ENCODE measurements at regions not wholly inside any gene's neighbourhood (a gene's known extent, or its start where the extent isn't known, plus 50 kb on each side); places are given as distances from the start of the nearest gene placed in this dataset.
"Not testable (repeated sequence)": the region's sequence is repeated elsewhere in the genome, so short reads cannot be mapped to it uniquely, and the experiment has no call there.

DNA sequence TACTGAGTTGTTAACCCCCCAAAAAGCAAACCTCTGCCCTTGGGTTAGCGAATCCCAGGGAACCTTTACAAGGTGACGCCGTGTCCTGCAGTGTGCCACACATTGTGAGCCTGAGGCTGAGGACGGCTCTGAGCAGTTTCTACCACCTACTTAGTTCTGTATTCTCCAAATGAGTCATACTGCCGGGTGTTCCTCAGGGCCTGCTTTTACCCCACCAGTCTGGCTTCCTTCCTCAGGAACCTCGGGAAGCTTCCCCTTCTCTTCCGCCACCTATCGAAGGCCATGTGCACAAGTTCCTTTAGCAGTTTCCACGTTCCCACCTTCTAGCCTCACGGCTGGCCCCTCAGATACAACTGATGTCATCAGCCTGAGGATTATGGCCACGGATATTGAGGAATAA lies 384.0 kb upstream of the TPM1 start:
- Histone ChIP-seq H3K27me3 (ENCODE audit: control insufficient read depth in 1 of 2, insufficient read depth in 2 of 2, low read length in 2 of 2) (no peaks in the 10 kb centered on the region), H3K27ac (ENCODE audit: low read length) (no peak overlapping the region), H3K36me3 (ENCODE audit: control insufficient read depth in 2 of 2, insufficient read depth in 2 of 2, low read length in 2 of 2) (peaks cover 14 to 19% of the 10 kb centered on the region in 2 donors), H3K9me3 (ENCODE audit: control insufficient read depth in 2 of 2, low read length in 2 of 2) (no peaks in the 10 kb centered on the region), H3K4me1 (ENCODE audit: control insufficient read depth, insufficient read depth, low read length) (no peaks in the 10 kb centered on the region), H3K9ac (ENCODE audit: low read length in 2 of 2) (no peak overlapping the region), H3K4me3 (ENCODE audit: low read length in 2 of 2) (no peak overlapping the region)

DNA sequence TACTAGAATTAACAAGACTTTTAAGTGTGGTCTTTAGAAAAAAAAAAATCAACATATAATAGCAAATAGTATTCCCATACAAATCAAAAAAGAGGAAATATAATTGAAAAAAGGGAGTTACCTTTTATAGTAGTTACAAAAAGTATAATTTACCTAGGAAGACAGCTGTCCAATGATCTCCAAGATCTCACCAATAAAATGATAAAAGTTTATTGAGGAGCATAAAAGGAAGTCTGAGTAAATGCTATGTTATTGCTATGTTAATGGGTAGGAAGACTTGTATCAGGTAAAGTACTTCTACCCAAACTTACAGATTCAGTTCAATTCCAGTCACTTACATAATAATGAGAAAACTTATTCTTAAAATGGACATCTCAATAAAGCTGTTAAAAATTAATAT lies 379.0 kb upstream of the TPM1 start:
- H3K27me3 ChIP-seq (ENCODE audit: control insufficient read depth in 1 of 2, insufficient read depth in 2 of 2, low read length in 2 of 2), result no peaks in the 10 kb centered on the region

GRCh38 chr15:62665449-62665848 lies 377.1 kb upstream of the TPM1 start:
- Histone ChIP-seq H3K9ac (ENCODE audit: low read length in 2 of 2) (no peak overlapping the region), H3K27me3 (ENCODE audit: control insufficient read depth in 1 of 2, insufficient read depth in 2 of 2, low read length in 2 of 2) (no peaks in the 10 kb centered on the region), H3K9me3 (ENCODE audit: control insufficient read depth in 2 of 2, low read length in 2 of 2) (no peaks in the 10 kb centered on the region), H3K4me1 (ENCODE audit: control insufficient read depth, insufficient read depth, low read length) (no peaks in the 10 kb centered on the region), H3K4me3 (ENCODE audit: low read length in 2 of 2) (no peak overlapping the region), H3K36me3 (ENCODE audit: control insufficient read depth in 2 of 2, insufficient read depth in 2 of 2, low read length in 2 of 2) (peaks cover 0 to 2% of the 10 kb centered on the region in 2 donors), H3K27ac (ENCODE audit: low read length) (no peak overlapping the region)

More for the DNA sequence above, 379.0 kb upstream of the TPM1 start:
- H3K4me3 ChIP-seq (ENCODE audit: low read length in 2 of 2), result no peak overlapping the region
- H3K4me1 ChIP-seq (ENCODE audit: control insufficient read depth, insufficient read depth, low read length), result no peaks in the 10 kb centered on the region
- no peak overlapping the region for H3K9ac ChIP-seq (ENCODE audit: low read length in 2 of 2)
- no peaks in the 10 kb centered on the region for H3K9me3 ChIP-seq (ENCODE audit: control insufficient read depth in 2 of 2, low read length in 2 of 2)
- H3K27ac ChIP-seq (ENCODE audit: low read length), result no peak overlapping the region
- H3K36me3 ChIP-seq (ENCODE audit: control insufficient read depth in 2 of 2, insufficient read depth in 2 of 2, low read length in 2 of 2), result peaks cover 2 to 8% of the 10 kb centered on the region in 2 donors

GRCh38 chr15:62666046-62666445 lies 376.5 kb upstream of the TPM1 start:
- H3K9ac ChIP-seq (ENCODE audit: low read length in 2 of 2), result no peak overlapping the region
- no peaks in the 10 kb centered on the region for H3K9me3 ChIP-seq (ENCODE audit: control insufficient read depth in 2 of 2, low read length in 2 of 2)
- H3K4me3 ChIP-seq (ENCODE audit: low read length in 2 of 2), result no peak overlapping the region
- no peak overlapping the region for H3K27ac ChIP-seq (ENCODE audit: low read length)
- H3K27me3 ChIP-seq (ENCODE audit: control insufficient read depth in 1 of 2, insufficient read depth in 2 of 2, low read length in 2 of 2), result no peaks in the 10 kb centered on the region
- H3K36me3 ChIP-seq (ENCODE audit: control insufficient read depth in 2 of 2, insufficient read depth in 2 of 2, low read length in 2 of 2), result peaks cover 2 to 3% of the 10 kb centered on the region in 2 donors
- H3K4me1 ChIP-seq (ENCODE audit: control insufficient read depth, insufficient read depth, low read length), result no peaks in the 10 kb centered on the region

- Histone ChIP-seq H3K9ac (ENCODE audit: low read length in 2 of 2) (no peak overlapping the region), H3K27me3 (ENCODE audit: control insufficient read depth in 1 of 2, insufficient read depth in 2 of 2, low read length in 2 of 2) (no peaks in the 10 kb centered on the region), H3K9me3 (ENCODE audit: control insufficient read depth in 2 of 2, low read length in 2 of 2) (no peaks in the 10 kb centered on the region), H3K4me3 (ENCODE audit: low read length in 2 of 2) (no peak overlapping the region), H3K27ac (ENCODE audit: low read length) (no peak overlapping the region), H3K36me3 (ENCODE audit: control insufficient read depth in 2 of 2, insufficient read depth in 2 of 2, low read length in 2 of 2) (peaks cover 3 to 15% of the 10 kb centered on the region in 2 donors), H3K4me1 (ENCODE audit: control insufficient read depth, insufficient read depth, low read length) (no peaks in the 10 kb centered on the region)
Observed at GRCh38 chr15:62672268-62672667, 370.3 kb upstream of the TPM1 start.

DNA sequence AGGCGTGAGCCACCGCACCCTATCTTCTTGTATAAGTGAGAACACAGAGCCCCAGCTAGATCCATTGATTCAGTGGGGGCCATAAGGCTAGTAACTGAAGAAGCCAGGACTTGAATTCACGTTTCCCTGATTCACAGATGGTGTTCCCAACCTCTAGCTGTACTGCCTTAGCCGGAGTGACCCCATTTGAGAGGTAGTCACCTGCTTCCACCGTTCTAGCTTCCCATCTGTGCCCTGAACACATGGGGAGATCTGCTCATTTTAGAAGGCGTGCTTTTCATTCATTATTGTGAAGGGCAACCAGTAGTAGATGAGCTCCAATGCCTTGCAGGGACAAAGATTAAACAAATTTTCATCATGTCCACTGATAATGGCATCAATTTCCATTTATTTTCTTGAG lies 365.7 kb upstream of the TPM1 start:
- H3K4me3 ChIP-seq (ENCODE audit: low read length in 2 of 2), result no peak overlapping the region
- H3K36me3 ChIP-seq (ENCODE audit: control insufficient read depth in 2 of 2, insufficient read depth in 2 of 2, low read length in 2 of 2), result peaks cover 0 to 13% of the 10 kb centered on the region in 2 donors

DNA sequence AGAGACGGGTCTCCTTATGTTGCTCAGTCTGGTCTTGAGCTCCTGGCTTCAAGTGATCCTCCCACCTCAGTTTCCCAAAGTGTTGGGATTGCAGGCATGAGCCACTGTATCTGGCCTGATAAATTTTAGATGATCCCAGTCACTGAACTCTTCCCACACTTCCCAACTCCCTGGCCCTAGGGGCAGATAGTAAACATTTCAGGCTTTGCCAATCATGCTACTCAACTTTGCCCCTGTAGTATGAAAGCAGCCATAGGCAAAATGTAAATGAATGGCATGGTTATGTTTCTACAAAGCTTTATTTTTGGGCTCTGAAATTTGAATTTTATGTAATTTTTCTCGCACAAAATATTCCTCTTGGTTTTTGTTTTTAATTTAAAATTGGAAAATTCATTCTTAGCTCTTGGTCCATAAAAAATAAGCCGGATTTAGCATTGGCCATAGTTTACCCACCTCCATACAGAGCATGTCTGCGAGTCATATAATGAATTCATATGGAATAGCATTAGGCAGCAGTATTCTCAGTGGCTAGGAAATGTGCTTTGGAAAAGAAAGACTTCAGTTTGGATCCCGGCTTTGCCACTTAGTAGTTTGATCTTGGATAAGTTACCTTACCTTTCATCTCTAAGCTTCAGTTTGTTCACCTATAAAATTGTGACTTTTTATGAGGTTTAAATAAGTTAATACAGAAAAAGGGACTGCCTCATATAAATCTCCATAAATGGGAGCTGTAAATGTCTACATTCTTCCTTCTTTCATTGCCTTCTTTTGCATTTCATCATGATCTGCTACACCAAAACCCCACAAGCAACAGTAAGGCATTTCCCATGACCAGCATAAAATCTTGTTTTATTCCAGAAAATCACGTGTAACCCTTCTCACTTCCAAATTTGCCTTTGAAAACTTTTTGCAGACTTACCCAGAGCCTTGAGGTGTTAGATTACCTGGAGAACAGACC lies 360.3 kb upstream of the TPM1 start:
- no peaks in the 10 kb centered on the region for H3K4me1 ChIP-seq (ENCODE audit: control insufficient read depth, insufficient read depth, low read length)
- H3K9ac ChIP-seq (ENCODE audit: low read length in 2 of 2), result no peak overlapping the region

More for the DNA sequence above, 365.7 kb upstream of the TPM1 start:
- Histone ChIP-seq H3K4me1 (ENCODE audit: control insufficient read depth, insufficient read depth, low read length) (no peaks in the 10 kb centered on the region), H3K9ac (ENCODE audit: low read length in 2 of 2) (no peak overlapping the region), H3K9me3 (ENCODE audit: control insufficient read depth in 2 of 2, low read length in 2 of 2) (no peaks in the 10 kb centered on the region), H3K27ac (ENCODE audit: low read length) (no peak overlapping the region), H3K27me3 (ENCODE audit: control insufficient read depth in 1 of 2, insufficient read depth in 2 of 2, low read length in 2 of 2) (no peaks in the 10 kb centered on the region)

GRCh38 chr15:62683192-62683591 lies 359.4 kb upstream of the TPM1 start:
- H3K27me3 ChIP-seq (ENCODE audit: control insufficient read depth in 1 of 2, insufficient read depth in 2 of 2, low read length in 2 of 2); H3K27ac ChIP-seq (ENCODE audit: low read length); H3K4me3 ChIP-seq (ENCODE audit: low read length in 2 of 2); H3K4me1 ChIP-seq (ENCODE audit: control insufficient read depth, insufficient read depth, low read length); H3K9ac ChIP-seq (ENCODE audit: low read length in 2 of 2); H3K9me3 ChIP-seq (ENCODE audit: control insufficient read depth in 2 of 2, low read length in 2 of 2); H3K36me3 ChIP-seq (ENCODE audit: control insufficient read depth in 2 of 2, insufficient read depth in 2 of 2, low read length in 2 of 2): not testable (repeated sequence)

More for the DNA sequence above, 360.3 kb upstream of the TPM1 start:
- H3K9me3 ChIP-seq (ENCODE audit: control insufficient read depth in 2 of 2, low read length in 2 of 2), result no peaks in the 10 kb centered on the region
- no peaks in the 10 kb centered on the region for H3K27me3 ChIP-seq (ENCODE audit: control insufficient read depth in 1 of 2, insufficient read depth in 2 of 2, low read length in 2 of 2)
- H3K4me3 ChIP-seq (ENCODE audit: low read length in 2 of 2), result no peak overlapping the region
- peaks cover 0 to 6% of the 10 kb centered on the region in 2 donors for H3K36me3 ChIP-seq (ENCODE audit: control insufficient read depth in 2 of 2, insufficient read depth in 2 of 2, low read length in 2 of 2)
- no peak overlapping the region for H3K27ac ChIP-seq (ENCODE audit: low read length)

DNA sequence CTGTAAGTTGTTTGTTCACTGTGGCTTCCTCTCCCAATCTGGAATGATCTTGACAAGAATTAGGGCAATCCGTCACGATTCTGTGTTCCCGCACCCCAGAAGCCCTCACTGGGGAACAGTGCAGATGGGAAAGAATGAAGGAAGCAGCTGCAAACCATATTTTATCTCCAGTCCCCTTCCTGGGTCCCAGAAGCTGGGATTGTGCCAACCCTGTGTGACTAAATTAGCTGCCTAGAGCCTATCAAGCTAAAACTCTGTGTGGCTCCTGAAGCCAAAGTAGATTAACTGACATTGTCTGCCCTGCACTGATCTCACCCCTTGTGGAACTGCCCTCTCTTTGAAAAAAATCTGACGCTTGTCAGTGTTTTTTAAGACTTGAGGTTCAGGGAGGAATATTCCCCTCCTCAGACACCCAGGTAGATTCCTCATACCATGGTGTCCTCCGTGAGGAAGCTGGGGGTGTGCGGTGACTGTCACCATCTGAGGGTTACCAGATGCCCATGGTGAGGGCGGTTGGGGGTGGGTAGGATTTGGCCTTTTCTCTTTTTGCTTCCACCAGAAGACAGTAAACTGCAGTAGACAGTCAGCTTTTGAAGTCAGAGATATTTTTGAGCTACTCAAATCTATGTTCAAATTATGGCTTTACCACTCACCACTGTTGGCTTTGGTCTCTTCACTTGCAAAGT lies 358.3 kb upstream of the TPM1 start:
- Histone ChIP-seq H3K4me1 (ENCODE audit: control insufficient read depth, insufficient read depth, low read length) (no peaks in the 10 kb centered on the region), H3K36me3 (ENCODE audit: control insufficient read depth in 2 of 2, insufficient read depth in 2 of 2, low read length in 2 of 2) (peaks cover 0 to 6% of the 10 kb centered on the region in 2 donors), H3K4me3 (ENCODE audit: low read length in 2 of 2) (no peak overlapping the region), H3K27me3 (ENCODE audit: control insufficient read depth in 1 of 2, insufficient read depth in 2 of 2, low read length in 2 of 2) (no peaks in the 10 kb centered on the region), H3K9ac (ENCODE audit: low read length in 2 of 2) (no peak overlapping the region), H3K27ac (ENCODE audit: low read length) (no peak overlapping the region), H3K9me3 (ENCODE audit: control insufficient read depth in 2 of 2, low read length in 2 of 2) (no peaks in the 10 kb centered on the region)

DNA sequence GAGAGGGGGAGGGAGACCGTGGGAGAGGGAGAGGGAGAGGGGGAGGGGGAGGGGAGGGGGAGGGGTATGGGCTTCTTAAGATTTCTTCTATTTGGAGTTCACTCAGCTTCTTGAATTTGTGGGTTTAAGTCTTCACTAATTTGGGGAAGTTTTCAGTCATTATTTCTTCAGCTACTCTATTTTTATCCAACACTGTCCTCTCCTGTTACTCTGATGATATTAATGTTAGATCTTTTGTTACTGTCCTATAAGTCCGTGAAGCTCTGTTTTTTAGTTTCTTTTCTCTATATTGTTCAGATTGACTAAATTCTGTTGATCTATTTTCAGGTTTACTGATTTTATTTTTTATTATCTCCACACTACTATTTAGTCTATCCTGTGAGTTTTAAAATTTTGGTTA lies 351.5 kb upstream of the TPM1 start:
- H3K27ac ChIP-seq (ENCODE audit: low read length), result no peak overlapping the region
- peaks cover 17 to 24% of the 10 kb centered on the region in 2 donors for H3K36me3 ChIP-seq (ENCODE audit: control insufficient read depth in 2 of 2, insufficient read depth in 2 of 2, low read length in 2 of 2)
- no peak overlapping the region for H3K4me3 ChIP-seq (ENCODE audit: low read length in 2 of 2)
- H3K27me3 ChIP-seq (ENCODE audit: control insufficient read depth in 1 of 2, insufficient read depth in 2 of 2, low read length in 2 of 2), result no peaks in the 10 kb centered on the region
- H3K9me3 ChIP-seq (ENCODE audit: control insufficient read depth in 2 of 2, low read length in 2 of 2), result no peaks in the 10 kb centered on the region
- H3K4me1 ChIP-seq (ENCODE audit: control insufficient read depth, insufficient read depth, low read length), result no peaks in the 10 kb centered on the region
- H3K9ac ChIP-seq (ENCODE audit: low read length in 2 of 2), result no peak overlapping the region

Data from stomach smooth muscle (tissue), 2 donors.